HG03139 (cell line): ENCODE measurements at regions not wholly inside any gene's neighbourhood (a gene's known extent, or its start where the extent isn't known, plus 50 kb on each side); places are given as distances from the start of the nearest gene placed in this dataset.
"Not testable (repeated sequence)": the region's sequence is repeated elsewhere in the genome, so short reads cannot be mapped to it uniquely, and the experiment has no call there.

ENCODE experiments used
- ATAC-seq: cut with Tn5 transposase; IDR thresholded peaks from one replicate; pipeline ENCODE4 v1.9.1; 2021; ENCODE audit not compliant: unreplicated experiment

DNA sequence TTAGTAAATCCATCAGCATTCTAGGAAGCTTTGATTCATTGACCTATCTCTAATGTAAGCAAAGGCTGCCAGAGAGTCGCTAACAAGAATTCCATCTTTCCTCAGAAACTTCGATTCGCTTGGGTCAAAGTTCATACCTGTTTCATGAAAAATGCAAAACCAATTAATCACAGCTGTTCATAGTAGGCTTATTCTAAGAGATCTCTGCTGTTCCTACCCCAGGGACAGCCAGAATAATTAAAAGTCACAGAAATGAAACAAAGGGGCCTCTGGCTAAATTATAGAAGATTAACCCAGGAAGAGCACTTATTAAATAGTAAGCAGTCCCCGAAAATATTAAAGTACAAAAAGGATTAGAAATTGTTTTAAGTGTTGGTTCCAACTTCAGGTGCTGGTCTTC lies 280.1 kb upstream of the FRG2C start:
- ATAC-seq: not testable (repeated sequence)

DNA sequence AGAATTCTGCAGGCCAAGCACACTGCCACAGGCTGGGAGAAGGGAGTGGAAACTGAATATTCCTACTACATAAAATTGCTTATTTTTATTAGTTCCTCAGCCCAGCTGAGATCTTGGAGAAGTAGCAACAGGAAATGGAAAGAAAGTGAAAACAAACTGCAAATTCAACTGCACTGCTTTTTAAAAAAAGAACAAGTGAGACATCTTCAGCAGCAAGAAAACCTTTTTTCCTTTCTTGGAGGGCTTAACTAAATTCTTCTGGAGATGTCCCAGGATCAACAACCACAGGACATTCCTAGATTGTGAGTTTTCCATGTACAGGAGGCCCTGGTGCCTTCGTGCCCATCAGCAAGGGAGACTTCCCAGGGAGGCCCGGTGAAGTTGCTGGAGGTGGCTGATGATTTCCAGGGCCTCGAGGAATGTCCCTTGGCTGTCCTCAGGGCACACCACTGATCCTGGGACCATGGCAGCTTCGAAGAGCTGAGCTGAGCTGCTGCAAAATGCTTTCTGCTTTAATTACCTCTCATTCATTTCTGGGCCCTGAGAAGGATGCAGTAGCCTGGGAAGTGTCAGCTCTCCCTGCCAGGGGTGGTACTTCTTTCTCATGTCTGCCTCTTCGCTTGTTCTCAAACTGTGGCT lies 275.5 kb upstream of the FRG2C start:
- not testable (repeated sequence) for ATAC-seq

DNA sequence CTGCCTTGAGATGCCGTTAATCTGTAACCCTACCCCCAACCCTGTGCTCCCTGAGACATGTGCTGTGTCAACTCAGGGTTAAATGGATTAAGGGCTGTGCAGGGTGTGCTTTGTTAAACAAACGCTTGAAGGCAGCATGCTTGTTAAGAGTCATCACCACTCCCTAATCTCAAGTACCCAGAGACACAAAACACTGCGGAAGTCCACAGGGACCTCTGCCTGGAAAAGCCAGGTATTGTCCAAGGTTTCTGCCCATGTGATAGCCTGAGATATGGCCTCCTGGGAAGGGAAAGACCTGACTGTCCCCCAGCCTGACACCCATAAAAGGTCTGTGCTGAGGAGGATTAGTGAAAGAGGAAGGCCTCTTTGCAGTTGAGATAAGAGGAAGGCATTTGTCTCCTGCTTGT lies 270.8 kb upstream of the FRG2C start:
- ATAC-seq: not testable (repeated sequence)

DNA sequence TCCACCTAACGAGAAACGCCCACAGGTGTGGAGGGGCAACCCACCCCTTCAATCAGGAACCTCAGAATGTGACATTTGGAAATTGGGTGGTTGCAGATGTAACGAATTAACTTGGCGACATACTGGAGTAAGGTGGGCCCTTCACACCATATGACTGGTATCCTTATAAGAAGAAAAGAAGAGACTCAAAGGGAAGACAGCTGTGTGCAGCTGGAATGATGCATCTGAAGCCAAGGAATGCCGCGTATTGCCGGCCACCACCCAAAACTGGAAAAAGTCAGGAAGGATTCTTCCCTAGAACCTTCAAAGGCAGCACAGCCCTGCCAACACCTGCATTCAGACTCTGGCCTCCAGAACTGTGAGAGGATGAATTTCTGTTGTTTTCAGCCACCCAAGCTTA lies 270.0 kb upstream of the FRG2C start:
- ATAC-seq: not testable (repeated sequence)

DNA sequence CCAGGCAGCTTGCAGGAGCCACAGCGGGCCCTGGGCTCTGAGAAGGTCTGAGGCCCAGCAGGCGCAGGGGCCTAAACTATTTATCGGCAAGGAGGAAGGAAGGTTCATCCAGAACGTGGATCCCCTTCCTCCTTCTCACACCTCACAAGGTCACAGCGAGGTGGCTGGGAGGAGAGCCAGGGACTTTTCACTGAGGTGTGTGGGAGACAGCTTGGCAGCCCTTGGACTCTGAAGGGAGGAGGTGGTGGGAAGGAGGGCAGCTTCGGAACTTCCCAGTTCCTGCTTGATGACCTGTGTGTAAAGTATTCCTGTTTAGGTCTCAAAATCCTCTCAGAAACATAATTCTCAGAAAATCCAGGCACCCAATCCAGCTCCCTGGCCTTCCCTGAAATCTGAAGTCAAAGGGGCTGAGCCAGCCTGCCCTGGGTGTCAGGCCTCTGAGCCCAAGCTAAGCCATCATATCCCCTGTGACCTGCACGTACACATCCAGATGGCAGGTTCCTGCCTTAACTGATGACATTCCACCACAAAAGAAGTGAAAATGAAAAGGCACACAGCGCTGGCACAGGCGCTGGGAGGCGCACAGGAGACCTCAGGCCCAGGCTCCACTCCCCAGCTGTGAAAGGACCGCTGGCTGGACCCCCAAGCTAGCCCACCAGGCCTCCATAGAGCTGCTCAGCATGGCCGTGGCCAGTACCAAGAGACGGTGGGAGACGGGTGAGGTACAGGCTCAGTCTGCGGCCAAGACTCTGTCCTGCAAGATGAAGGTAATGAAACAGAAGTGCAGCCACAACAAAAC lies 269.4 kb upstream of the FRG2C start:
- ATAC-seq: not testable (repeated sequence)

DNA sequence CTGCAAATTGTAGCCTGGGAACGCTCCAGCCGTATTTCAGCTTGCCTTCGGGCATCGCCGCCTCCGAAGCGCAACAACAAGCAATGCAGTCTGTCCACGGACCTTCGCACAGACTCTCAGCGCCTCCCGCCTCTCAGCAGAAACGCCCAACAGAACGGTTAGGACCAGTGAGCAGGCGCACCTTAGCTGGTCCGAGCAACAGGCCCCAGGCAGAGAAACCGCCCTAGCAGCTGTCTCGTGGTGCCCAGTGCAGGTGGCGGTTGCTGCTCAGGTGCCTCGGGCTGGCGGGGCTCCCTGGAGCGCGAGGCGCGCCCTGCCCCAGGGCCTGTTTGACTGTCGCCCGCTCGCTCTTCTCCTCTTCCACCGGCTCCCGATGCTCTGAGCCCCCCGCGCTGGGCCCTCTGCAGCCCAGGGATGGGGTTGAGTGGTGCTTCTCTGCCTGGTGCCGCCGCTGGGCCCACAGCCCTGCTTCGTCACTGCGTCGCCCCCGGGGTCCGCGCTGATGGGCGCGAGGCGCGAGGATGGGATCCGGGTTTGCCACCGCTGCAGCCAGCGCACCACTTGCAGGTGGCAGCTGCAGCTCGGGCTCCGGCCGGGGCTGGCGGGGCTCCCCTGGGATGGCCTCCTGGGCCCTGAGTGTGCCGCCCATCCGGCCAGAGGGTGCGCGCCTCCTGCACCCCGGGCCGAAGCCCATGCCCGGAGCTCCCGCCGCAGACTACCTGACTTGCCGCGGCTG lies 268.4 kb upstream of the FRG2C start:
- no peak for ATAC-seq

DNA sequence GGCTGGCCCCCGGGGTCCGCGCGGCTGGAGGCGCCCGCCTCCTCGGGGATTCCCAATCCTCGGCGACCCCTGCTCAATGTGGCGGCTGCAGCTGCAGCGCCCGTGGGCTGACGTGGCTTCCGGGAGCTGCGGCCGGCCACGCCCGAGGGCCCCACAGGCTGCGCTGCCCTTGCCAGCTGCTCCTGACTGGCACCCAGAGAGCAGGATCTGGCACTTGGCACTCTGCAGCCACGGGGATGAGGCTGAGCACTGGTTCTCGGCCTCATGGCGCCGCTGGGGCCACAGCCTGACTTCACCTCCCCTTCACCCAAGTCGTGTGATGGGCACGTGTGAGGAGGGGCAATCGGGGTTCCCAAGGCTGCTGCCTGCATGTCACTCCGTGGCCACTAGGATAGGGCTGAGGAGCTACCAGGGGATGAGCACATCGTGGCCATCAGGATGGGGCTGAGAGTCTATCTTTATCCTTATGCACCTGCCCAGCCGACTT lies 267.8 kb upstream of the FRG2C start:
- ATAC-seq: no peak

DNA sequence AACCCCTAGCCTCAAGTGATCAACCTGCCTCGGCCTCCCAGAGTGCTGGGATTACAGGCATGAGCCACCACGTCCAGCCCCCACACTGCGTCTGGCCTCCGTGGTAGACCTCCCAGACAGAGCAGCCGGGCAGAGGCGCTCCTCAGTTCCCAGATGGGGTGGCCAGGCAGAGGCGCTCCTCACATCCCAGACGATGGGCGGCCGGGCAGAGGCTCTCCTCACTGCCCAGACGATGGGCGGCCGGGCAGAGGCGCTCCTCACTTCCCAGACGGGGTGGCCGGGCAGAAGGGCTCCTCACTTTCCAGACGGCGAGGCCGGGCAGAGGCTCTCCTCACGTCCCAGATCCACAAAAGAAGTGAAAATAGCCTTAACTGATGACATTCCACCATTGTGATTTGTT lies 266.6 kb upstream of the FRG2C start:
- not testable (repeated sequence) for ATAC-seq

DNA sequence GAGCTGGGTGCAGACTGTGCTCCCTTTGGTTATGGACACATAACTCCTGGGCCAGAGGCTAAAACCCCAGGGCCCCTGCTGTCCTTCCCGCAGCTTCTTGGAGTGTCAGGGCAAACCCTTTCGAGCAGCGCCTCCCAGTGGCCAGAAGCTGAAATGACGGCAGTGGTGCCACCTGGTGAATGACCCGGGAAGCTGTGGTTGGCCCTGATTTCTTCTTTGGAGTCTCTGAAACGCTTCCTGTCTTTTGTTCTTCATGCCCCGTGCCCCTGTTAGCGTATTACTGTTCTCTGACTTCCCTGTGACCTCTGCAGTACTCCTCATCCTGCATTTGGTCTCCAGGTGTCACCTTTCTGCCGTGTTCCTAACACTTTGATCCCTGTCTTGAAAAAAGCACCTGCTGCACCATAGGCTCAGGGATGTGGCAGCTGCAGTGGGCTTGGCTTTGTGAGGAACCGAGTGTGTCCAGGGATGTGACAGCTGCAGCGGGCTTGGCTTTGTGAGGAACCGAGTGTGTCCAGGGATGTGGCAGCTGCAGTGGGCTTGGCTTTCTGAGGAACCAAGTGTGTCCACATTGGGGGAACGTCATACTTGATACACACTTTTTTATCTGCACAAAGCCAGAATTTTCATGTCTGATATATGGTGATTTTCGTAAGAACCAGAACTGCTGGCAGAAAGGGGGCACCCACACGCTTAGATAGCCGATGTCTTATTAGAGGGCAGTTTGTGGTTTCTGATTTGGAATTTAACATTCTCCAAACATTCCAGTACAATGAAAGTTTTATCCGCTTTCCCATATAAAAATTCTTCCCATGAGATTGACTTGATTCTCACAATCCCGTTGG lies 241.8 kb upstream of the FRG2C start:
- not testable (repeated sequence) for ATAC-seq

DNA sequence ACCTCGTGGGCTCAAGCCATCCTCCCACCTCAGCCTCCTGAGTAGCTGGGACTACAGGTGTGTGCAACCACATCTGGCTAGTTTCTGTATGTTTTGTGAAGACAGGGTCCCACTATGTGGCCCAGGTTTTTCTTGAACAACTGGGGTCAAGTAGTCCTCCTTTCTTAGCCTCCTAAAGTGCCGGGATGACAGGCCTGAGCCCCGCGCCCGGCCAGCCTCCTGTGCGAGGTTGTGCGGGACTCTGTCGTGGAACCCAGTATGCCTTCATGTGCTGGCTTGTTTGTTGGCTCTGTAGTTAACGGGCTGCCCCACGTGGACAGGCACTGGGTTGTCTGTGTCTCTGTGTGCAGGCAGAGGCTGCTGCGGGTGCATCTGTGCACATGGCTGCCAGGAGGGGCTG lies 238.7 kb upstream of the FRG2C start:
- ATAC-seq: not testable (repeated sequence)

DNA sequence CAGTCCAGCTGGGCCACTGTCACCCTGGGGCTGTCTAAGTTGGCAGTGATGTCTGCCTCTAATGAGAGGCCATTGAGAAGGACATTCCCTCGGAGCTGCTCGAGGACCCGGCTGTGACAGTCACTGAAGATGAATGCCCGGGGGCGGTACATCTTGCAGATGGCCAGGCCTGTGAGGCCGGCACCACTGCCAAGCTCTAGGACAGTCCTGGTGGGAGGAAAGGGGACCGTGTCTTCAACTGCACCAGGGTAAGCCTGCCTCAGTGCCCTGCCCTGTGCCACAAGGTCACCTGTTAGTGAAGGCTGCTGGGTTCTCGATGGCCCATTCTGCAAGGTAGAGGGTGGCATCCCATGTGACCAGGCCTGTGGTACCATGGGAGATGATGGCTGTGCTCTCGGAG lies 236.6 kb upstream of the FRG2C start:
- ATAC-seq: not testable (repeated sequence)

DNA sequence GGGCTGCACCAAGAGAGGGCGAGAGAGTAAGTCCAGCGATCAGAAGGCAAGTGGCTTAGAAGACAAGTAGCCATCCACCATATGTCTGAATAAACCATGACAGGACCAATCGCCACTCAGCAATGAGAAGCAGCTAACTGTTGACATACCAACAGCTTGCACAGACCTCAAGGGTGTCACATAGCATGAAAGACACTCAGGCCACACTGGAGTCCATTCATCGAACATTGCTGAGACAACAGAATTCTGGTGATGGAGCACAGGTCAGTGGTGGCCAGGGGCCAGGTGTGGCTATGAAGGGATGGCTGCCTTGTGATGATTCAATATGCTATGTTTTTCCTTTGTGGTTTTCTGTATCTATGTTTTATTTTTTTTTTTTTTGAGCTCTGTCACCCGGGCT lies 236.2 kb upstream of the FRG2C start:
- ATAC-seq: not testable (repeated sequence)

DNA sequence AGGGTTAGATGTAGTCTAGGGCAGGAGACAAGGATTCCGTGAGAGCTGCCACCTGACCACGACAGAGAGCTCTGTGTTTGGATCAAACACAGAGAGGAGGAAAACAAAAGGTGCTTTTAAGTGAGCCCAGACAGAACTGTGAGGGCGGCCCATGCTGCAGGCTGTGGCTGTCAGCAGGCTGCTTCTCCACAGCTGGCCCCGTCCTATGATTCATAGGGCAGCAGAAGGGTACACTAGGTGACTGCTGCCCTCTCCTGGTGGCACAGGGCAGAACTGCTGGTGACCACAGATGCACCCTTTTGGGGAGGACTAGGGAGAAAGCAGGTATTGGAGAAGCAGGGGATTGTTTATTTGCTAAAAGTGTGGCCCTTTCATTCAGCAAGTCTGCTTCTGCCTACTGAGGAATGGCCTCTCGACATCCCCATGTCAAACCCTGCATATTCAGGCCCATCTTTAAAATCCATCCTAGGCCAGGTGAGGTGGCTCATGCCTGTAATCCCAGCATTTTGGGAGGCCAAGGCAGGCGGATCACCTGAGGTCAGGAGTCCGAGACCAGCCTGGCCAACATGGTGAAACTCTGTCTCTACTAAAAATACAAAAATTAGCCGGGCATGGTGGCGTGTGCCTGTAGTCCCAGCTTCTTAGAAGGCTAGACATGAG lies 234.4 kb upstream of the FRG2C start:
- not testable (repeated sequence) for ATAC-seq

DNA sequence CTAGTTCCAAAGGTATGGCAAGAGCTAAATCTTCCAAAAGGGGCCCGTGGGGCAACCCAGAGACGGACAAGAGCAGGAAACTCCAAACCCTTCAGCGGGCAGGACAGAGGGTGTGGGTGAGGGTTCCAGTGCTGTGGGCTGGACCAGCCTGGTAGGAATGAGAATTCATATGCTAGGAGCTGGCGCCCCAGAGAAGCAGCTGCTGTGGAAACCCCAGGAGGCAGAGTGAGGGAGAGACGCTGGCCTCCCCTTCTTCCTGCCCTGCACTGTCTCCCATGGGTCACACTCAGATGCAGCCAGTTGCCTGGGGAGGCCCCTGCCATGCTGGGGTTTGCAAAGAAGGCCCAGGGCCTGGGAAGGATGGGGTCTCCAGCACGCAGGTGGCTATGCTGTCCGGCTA lies 233.7 kb upstream of the FRG2C start:
- ATAC-seq: not testable (repeated sequence)

DNA sequence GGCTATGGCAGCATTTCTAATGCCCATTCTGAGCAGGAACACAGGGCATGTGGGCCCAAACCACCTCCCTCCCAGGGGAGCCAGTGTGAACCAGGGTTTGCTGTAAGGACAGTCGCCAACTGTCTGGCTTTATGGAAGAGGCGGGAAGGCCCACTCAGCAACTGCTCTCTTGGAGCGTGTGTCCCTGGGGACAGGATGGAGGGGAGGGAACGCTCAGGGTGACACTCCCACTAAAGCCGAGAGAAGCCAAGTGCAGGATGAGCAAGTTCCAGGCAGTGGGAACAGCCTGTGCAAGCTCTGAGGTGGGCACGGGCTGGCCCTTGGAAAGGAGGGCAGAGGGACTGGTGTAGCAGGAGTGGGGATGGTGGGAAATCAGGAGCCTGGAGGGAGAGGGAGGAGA lies 233.0 kb upstream of the FRG2C start:
- ATAC-seq: not testable (repeated sequence)

DNA sequence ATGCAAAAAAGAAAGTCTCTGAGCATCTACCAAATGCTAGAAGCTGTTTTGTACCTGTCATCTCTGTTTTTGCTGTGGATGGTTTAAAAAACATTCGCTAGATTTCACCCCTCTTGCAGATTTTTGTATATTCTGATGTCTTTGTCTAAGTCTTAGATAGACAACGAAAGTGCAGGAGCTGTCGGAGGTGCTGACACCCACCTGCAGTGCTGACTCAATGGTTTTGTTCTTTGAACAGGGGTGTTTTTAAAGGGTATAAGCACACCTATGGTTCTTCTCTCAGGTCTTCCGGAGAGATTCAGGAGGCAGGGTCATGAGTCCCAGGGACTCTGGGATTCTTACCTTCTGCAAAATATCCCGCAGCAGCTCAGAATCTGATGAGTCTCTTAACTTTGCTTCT lies 231.7 kb upstream of the FRG2C start:
- not testable (repeated sequence) for ATAC-seq

DNA sequence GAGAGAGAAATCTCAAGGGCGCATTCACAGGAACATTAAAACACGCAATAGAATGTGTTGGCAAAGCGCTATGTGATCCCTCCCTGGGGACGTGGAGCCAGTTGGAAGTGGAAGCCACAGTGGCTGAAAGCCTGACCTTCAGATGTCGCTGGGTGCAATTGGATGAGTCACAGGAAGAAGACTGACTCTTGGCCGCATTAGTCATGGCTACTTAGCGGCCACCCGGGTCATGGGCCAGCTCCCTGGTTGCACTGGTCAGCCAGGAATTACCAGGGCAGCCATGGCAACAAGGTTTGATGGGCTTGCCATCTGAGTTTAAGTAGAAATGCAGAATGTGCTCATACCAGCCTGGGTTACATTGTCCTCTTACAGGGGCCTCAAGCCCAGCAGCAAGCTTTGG lies 231.2 kb upstream of the FRG2C start:
- not testable (repeated sequence) for ATAC-seq

DNA sequence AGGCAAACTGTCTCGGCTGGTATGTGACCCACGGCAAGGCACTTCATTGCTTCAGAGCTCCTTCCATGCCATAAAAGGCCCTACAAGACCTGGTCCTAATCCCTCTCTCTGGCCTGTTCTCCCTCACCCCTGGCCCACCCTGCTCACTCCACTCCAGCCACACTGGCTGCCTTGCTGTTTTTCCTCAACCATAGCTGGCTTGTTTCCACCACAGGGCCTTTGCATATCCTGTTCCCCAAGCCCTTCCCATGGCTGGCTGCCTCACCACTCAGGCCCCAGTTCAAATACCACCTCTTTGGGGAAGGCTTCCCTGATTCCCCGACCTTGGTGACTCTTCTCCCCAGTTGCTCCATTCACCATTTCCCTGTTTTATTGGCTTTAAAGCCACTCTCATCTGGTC lies 230.8 kb upstream of the FRG2C start:
- not testable (repeated sequence) for ATAC-seq

DNA sequence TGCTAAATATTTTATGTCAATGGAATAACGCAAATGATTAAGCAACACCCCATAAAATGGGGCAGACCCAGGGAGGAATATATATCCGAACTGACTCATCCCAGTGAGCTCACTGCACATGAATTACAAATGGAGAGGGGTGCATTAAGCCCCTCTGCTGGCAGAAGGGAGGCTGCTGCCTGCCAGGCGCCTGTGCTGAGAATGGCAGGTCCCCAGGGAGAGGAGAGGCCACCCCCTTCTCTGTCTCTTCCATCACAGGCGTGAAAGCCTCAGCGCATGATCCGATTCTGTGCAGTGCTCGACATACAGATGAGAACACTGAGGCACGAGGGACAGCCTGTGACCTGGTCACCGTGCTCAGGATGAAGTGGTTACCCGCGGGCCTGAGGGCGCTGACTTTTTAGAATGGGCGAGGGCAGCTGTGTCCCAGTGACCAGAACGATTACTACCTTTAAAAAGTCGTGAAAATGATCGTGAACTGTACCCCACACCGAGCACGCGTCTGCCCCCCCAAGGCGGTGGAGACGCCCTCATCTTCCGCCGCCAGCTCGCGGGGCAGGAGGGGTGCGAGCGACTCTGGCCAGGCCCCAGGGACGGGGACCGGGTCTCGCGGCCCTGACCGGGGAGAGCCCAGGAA lies 229.7 kb upstream of the FRG2C start:
- ATAC-seq: not testable (repeated sequence)
